ENCODE measurements at regions not wholly inside any gene's neighbourhood (a gene's known extent, or its start where the extent isn't known, plus 50 kb on each side); places are given as distances from the start of the nearest gene placed in this dataset.

DNA sequence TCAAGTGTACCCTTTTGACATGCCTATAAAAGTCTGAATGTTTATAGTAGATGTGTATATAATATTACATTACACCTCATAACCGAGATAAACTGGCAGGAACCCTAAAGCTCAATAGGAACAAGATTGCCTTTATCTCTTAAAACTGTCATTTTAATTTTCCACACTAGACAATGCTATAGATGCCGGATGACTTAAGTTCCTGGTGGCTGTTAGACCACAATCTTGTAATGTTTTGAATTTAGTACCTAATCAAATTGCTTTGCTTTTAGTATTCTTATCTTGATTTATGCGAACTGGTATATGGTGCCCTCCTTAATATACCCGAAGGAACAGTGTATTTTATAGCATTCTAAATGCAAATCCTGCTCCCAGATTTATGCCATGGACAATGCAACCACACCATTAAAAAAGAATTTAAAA is 1397.0 kb upstream of the ADGRL4 start:
- Histone ChIP-seq H3K4me3 (no peak overlapping the region), H3K9me3 (no peaks in the 10 kb centered on the region), H3K27ac (no peak overlapping the region), H3K36me3 (no peaks in the 10 kb centered on the region), H3K4me1 (no peaks in the 10 kb centered on the region), H3K27me3 (no peaks in the 10 kb centered on the region)
- no peak for TF ChIP-seq POLR2A (IDR thresholded peaks at IDR 0.05)
- TF ChIP-seq, protein P1, sequence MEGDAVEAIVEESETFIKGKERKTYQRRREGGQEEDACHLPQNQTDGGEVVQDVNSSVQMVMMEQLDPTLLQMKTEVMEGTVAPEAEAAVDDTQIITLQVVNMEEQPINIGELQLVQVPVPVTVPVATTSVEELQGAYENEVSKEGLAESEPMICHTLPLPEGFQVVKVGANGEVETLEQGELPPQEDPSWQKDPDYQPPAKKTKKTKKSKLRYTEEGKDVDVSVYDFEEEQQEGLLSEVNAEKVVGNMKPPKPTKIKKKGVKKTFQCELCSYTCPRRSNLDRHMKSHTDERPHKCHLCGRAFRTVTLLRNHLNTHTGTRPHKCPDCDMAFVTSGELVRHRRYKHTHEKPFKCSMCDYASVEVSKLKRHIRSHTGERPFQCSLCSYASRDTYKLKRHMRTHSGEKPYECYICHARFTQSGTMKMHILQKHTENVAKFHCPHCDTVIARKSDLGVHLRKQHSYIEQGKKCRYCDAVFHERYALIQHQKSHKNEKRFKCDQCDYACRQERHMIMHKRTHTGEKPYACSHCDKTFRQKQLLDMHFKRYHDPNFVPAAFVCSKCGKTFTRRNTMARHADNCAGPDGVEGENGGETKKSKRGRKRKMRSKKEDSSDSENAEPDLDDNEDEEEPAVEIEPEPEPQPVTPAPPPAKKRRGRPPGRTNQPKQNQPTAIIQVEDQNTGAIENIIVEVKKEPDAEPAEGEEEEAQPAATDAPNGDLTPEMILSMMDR (IDR thresholded peaks at IDR 0.05) = no peak
- no peak for DNase-seq

DNA sequence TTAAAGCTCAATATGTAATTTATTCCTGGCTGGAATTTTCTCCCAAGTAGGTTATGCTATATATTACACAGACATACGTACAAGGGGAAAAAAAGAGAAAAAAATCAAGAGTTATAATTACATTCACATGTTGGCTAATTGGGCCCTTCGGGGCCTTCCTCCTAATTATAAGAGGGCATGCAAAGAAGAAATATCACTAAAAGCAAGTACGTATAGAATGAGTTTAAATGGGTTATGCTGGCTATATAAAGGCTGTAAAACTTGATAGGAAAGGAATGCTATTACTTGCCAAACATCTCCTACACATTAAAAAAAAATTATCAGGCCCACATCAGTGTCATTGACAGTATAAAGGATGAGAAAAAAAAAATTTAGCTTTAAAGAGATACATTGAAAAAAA is 1396.1 kb upstream of the ADGRL4 start:
- no peak for DNase-seq
- H3K9me3 ChIP-seq = no peaks in the 10 kb centered on the region
- H3K27me3 ChIP-seq = no peaks in the 10 kb centered on the region
- no peaks in the 10 kb centered on the region for H3K36me3 ChIP-seq
- no peak overlapping the region for H3K27ac ChIP-seq
- H3K4me3 ChIP-seq = no peak overlapping the region
- TF ChIP-seq, protein P1 (IDR thresholded peaks at IDR 0.05) = no peak
- no peak for TF ChIP-seq POLR2A (IDR thresholded peaks at IDR 0.05)
- H3K4me1 ChIP-seq = no peaks in the 10 kb centered on the region

DNA sequence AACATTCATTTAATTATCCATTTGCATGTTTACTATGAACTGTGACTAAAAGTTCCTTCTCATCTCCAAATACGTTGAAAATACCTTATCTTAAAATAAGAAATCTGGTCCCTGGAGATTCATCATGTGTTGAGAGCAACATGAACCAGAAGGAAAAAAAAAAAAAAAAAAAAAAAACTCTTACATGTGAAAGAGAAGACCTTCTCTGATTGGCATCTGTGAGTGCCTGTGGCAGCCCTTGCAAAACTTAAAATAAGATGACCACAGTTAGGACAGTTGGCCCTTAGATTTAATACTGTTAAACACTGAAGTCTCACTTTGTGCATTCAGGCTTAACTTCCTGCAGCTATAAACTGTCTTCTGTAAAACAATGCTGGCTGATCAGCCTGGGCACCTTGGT is 1395.2 kb upstream of the ADGRL4 start:
- DNase-seq = no peak
- Histone ChIP-seq H3K4me1 (no peaks in the 10 kb centered on the region), H3K27me3 (no peaks in the 10 kb centered on the region), H3K4me3 (no peak overlapping the region), H3K27ac (no peak overlapping the region), H3K36me3 (no peaks in the 10 kb centered on the region), H3K9me3 (no peaks in the 10 kb centered on the region)
- TF ChIP-seq, protein P1 (IDR thresholded peaks at IDR 0.05) = no peak
- TF ChIP-seq POLR2A (IDR thresholded peaks at IDR 0.05) = no peak

- Histone ChIP-seq H3K4me1 (no peaks in the 10 kb centered on the region), H3K36me3 (no peaks in the 10 kb centered on the region), H3K9me3 (no peaks in the 10 kb centered on the region), H3K27ac (no peak overlapping the region), H3K27me3 (no peaks in the 10 kb centered on the region), H3K4me3 (no peak overlapping the region)
- TF ChIP-seq, protein P1 (IDR thresholded peaks at IDR 0.05) = no peak
- TF ChIP-seq POLR2A (IDR thresholded peaks at IDR 0.05) = no peak
- DNase-seq = no peak
Measured at GRCh38 chr1:80392529-80392928, 1386.0 kb upstream of the ADGRL4 start.

DNA sequence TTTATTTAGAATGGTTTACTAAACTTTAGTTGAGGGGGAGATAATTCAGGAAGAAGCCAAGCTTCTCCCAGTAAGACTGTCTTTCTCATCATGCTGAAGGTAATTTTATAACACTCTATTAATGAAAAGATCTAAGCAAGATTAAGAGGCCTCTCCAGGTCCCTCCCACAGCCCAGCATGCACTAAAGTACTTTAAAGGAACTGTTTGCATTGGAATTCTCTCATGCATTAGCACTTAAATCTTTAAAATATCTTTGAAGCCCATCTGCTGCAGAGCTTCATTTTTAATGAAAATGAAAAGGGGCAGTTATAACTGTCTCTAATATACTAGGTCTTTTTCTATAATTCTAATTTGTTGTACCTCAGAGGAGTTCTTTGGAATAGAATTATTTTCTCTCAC is 1379.1 kb upstream of the ADGRL4 start:
- TF ChIP-seq, protein P1 (IDR thresholded peaks at IDR 0.05) = no peak
- no peak for TF ChIP-seq POLR2A (IDR thresholded peaks at IDR 0.05)
- Histone ChIP-seq H3K9me3 (no peaks in the 10 kb centered on the region), H3K36me3 (no peaks in the 10 kb centered on the region), H3K4me1 (no peaks in the 10 kb centered on the region), H3K27ac (no peak overlapping the region), H3K27me3 (no peaks in the 10 kb centered on the region), H3K4me3 (no peak overlapping the region)
- no peak for DNase-seq

DNA sequence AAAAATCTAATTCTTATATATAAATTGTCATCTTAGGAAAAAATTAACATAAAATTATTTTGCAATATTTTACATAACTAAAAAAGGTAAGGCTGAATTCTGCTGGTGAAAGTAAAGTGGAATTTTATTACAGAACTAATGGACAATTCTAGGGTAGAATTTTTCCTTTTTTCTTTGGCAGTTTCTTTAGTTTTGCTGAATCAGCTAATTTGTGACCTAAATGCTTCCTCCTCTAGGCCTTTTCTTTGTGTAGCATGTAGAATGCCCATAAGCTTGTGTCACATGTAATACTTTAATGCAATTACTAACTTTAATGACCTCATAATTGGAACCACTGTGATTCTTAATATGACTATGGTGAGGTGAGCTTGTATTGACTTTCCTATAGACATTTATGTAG is 1378.4 kb upstream of the ADGRL4 start:
- H3K4me3 ChIP-seq = no peak overlapping the region
- H3K27ac ChIP-seq = no peak overlapping the region
- no peak for DNase-seq
- H3K27me3 ChIP-seq = no peaks in the 10 kb centered on the region
- no peaks in the 10 kb centered on the region for H3K4me1 ChIP-seq
- H3K36me3 ChIP-seq = no peaks in the 10 kb centered on the region
- no peaks in the 10 kb centered on the region for H3K9me3 ChIP-seq
- no peak for TF ChIP-seq POLR2A (IDR thresholded peaks at IDR 0.05)
- TF ChIP-seq, protein P1 (IDR thresholded peaks at IDR 0.05) = no peak
